ENCODE measurements at regions not wholly inside any gene's neighbourhood (a gene's known extent, or its start where the extent isn't known, plus 50 kb on each side); places are given as distances from the start of the nearest gene placed in this dataset.

DNA sequence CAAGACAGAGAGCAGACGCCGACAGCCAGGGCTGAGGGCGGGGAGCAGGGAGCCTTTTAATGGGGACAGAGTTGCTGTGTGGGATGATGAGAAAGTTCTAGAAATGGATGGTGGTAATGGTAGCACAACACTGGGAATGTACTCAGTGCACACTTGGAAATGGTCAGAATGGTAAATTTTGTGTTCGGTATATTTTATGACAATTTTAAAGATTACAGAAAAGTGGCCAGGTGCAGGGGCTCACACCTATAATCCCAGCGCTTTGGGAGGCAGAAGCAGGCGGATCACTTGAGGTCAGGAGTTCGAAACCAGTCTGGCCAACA is 243.2 kb upstream of the CIBAR2 start:
- Mint-ChIP-seq H3K9me3 (ENCODE audit: low read depth) (no peaks in the 10 kb centered on the region), H3K4me3 (ENCODE audit: low read depth) (no peak overlapping the region), H3K27ac (no peak overlapping the region), H3K27me3 (no peaks in the 10 kb centered on the region), H3K4me1 (ENCODE audit: low read depth) (peaks cover 14% of the 10 kb centered on the region), H3K36me3 (ENCODE audit: insufficient read depth) (no peaks in the 10 kb centered on the region)
- DNase-seq (ENCODE audit: low spot score, unreplicated experiment) = no peak
- TF ChIP-seq, protein P1, sequence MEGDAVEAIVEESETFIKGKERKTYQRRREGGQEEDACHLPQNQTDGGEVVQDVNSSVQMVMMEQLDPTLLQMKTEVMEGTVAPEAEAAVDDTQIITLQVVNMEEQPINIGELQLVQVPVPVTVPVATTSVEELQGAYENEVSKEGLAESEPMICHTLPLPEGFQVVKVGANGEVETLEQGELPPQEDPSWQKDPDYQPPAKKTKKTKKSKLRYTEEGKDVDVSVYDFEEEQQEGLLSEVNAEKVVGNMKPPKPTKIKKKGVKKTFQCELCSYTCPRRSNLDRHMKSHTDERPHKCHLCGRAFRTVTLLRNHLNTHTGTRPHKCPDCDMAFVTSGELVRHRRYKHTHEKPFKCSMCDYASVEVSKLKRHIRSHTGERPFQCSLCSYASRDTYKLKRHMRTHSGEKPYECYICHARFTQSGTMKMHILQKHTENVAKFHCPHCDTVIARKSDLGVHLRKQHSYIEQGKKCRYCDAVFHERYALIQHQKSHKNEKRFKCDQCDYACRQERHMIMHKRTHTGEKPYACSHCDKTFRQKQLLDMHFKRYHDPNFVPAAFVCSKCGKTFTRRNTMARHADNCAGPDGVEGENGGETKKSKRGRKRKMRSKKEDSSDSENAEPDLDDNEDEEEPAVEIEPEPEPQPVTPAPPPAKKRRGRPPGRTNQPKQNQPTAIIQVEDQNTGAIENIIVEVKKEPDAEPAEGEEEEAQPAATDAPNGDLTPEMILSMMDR (IDR thresholded peaks at IDR 0.05; ENCODE audit: unreplicated experiment) = no peak

- no peaks in the 10 kb centered on the region for H3K36me3 Mint-ChIP-seq (ENCODE audit: insufficient read depth)
- H3K9me3 Mint-ChIP-seq (ENCODE audit: low read depth) = no peaks in the 10 kb centered on the region
- peaks cover 15% of the 10 kb centered on the region for H3K4me1 Mint-ChIP-seq (ENCODE audit: low read depth)
- no peak for DNase-seq (ENCODE audit: low spot score, unreplicated experiment)
- H3K27ac Mint-ChIP-seq = no peak overlapping the region
- no peak overlapping the region for H3K4me3 Mint-ChIP-seq (ENCODE audit: low read depth)
- TF ChIP-seq, protein P1 (IDR thresholded peaks at IDR 0.05; ENCODE audit: unreplicated experiment) = no peak
- no peaks in the 10 kb centered on the region for H3K27me3 Mint-ChIP-seq
These were observed 243.9 kb upstream of the CIBAR2 start for GRCh38 chr16:85356157-85356556.

- TF ChIP-seq, protein P1 (IDR thresholded peaks at IDR 0.05; ENCODE audit: unreplicated experiment) = no peak
- no peak for DNase-seq (ENCODE audit: low spot score, unreplicated experiment)
- no peak overlapping the region for H3K27ac Mint-ChIP-seq
- H3K4me3 Mint-ChIP-seq (ENCODE audit: low read depth) = no peak overlapping the region
- H3K4me1 Mint-ChIP-seq (ENCODE audit: low read depth) = peaks cover 15% of the 10 kb centered on the region
- H3K27me3 Mint-ChIP-seq = no peaks in the 10 kb centered on the region
- no peaks in the 10 kb centered on the region for H3K36me3 Mint-ChIP-seq (ENCODE audit: insufficient read depth)
- no peaks in the 10 kb centered on the region for H3K9me3 Mint-ChIP-seq (ENCODE audit: low read depth)
These were observed 245.1 kb upstream of the CIBAR2 start for GRCh38 chr16:85357323-85357722.

GRCh38 chr16:85357924-85358505 is 245.7 kb upstream of the CIBAR2 start:
- Mint-ChIP-seq H3K9me3 (ENCODE audit: low read depth) (no peaks in the 10 kb centered on the region), H3K27me3 (no peaks in the 10 kb centered on the region), H3K4me3 (ENCODE audit: low read depth) (no peak overlapping the region), H3K36me3 (ENCODE audit: insufficient read depth) (no peaks in the 10 kb centered on the region), H3K4me1 (ENCODE audit: low read depth) (peaks cover 15% of the 10 kb centered on the region), H3K27ac (no peak overlapping the region)
- DNase-seq (ENCODE audit: low spot score, unreplicated experiment) = no peak
- TF ChIP-seq, protein P1 (IDR thresholded peaks at IDR 0.05; ENCODE audit: unreplicated experiment) = no peak

GRCh38 chr16:85358704-85359146 is 246.5 kb upstream of the CIBAR2 start:
- Mint-ChIP-seq H3K27me3 (no peaks in the 10 kb centered on the region), H3K27ac (peak overlapping the region; percentile 27), H3K9me3 (ENCODE audit: low read depth) (no peaks in the 10 kb centered on the region), H3K4me3 (ENCODE audit: low read depth) (no peak overlapping the region), H3K4me1 (ENCODE audit: low read depth) (peaks cover 12% of the 10 kb centered on the region), H3K36me3 (ENCODE audit: insufficient read depth) (no peaks in the 10 kb centered on the region)
- no peak for DNase-seq (ENCODE audit: low spot score, unreplicated experiment)
- TF ChIP-seq, protein P1 (IDR thresholded peaks at IDR 0.05; ENCODE audit: unreplicated experiment) = no peak
